ENCODE measurements at regions not wholly inside any gene's neighbourhood (a gene's known extent, or its start where the extent isn't known, plus 50 kb on each side); places are given as distances from the start of the nearest gene placed in this dataset.

GRCh38 chr10:131574707-131575430 is 263.3 kb upstream of the TCERG1L start:
- intact Hi-C loops (cut with DNase I; ENCODE audit: low total_unique reads), result no loop called here
- peak in 1 of 2 donors; percentile 51 for DNase-seq
- Histone ChIP-seq H3K36me3 (no peaks in the 10 kb centered on the region), H3K27ac (no peak overlapping the region), H3K4me1 (no peaks in the 10 kb centered on the region), H3K9me3 (no peaks in the 10 kb centered on the region), H3K27me3 (peaks cover 0 to 3% of the 10 kb centered on the region in 2 donors), H3K4me3 (no peak overlapping the region)
- TF ChIP-seq, protein P1, sequence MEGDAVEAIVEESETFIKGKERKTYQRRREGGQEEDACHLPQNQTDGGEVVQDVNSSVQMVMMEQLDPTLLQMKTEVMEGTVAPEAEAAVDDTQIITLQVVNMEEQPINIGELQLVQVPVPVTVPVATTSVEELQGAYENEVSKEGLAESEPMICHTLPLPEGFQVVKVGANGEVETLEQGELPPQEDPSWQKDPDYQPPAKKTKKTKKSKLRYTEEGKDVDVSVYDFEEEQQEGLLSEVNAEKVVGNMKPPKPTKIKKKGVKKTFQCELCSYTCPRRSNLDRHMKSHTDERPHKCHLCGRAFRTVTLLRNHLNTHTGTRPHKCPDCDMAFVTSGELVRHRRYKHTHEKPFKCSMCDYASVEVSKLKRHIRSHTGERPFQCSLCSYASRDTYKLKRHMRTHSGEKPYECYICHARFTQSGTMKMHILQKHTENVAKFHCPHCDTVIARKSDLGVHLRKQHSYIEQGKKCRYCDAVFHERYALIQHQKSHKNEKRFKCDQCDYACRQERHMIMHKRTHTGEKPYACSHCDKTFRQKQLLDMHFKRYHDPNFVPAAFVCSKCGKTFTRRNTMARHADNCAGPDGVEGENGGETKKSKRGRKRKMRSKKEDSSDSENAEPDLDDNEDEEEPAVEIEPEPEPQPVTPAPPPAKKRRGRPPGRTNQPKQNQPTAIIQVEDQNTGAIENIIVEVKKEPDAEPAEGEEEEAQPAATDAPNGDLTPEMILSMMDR (IDR thresholded peaks at IDR 0.05), result no peak

DNA sequence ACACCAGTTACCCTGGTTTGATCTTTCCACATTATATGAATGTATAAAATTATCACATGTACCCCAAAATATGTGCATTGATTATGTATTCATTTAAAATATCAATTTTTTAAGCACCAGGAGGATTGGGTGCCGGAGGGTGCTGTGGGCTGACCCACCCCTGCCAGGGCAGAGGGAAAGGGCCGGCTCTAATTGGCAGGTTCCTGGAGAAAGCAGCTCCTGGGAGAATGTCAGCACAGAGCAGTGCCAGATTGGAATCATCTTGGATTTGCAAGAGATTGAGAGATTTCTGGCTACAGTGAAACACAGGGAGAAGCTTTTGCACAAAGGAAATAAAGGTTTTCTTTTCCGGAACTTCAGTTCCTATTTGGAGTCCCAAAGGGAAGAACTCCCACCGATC is 264.4 kb upstream of the TCERG1L start:
- H3K27ac ChIP-seq, result no peak overlapping the region
- H3K36me3 ChIP-seq, result no peaks in the 10 kb centered on the region
- H3K9me3 ChIP-seq, result no peaks in the 10 kb centered on the region
- TF ChIP-seq, protein P1 (IDR thresholded peaks at IDR 0.05), result no peak
- peaks cover 0 to 3% of the 10 kb centered on the region in 2 donors for H3K27me3 ChIP-seq
- H3K4me3 ChIP-seq, result no peak overlapping the region
- intact Hi-C loops (cut with DNase I; ENCODE audit: low total_unique reads), result no loop called here
- no peaks in the 10 kb centered on the region for H3K4me1 ChIP-seq
- DNase-seq, result peak in 1 of 2 donors; percentile 35

GRCh38 chr10:131576341-131577177 is 265.0 kb upstream of the TCERG1L start:
- H3K9me3 ChIP-seq, result no peaks in the 10 kb centered on the region
- H3K36me3 ChIP-seq, result no peaks in the 10 kb centered on the region
- peak in 1 of 2 donors; percentile 35 for DNase-seq
- peaks cover 0 to 3% of the 10 kb centered on the region in 2 donors for H3K27me3 ChIP-seq
- H3K27ac ChIP-seq, result no peak overlapping the region
- H3K4me3 ChIP-seq, result no peak overlapping the region
- intact Hi-C loops (cut with DNase I; ENCODE audit: low total_unique reads), result no loop called here
- TF ChIP-seq, protein P1 (IDR thresholded peaks at IDR 0.05), result no peak
- no peaks in the 10 kb centered on the region for H3K4me1 ChIP-seq

- TF ChIP-seq, protein P1 (IDR thresholded peaks at IDR 0.05), result no peak
- intact Hi-C loops (cut with DNase I; ENCODE audit: low total_unique reads), result no loop called here
- peak in 1 of 2 donors; percentile 29 for DNase-seq
- Histone ChIP-seq H3K27me3 (peaks cover 0 to 3% of the 10 kb centered on the region in 2 donors), H3K4me3 (no peak overlapping the region), H3K36me3 (no peaks in the 10 kb centered on the region), H3K9me3 (no peaks in the 10 kb centered on the region), H3K4me1 (no peaks in the 10 kb centered on the region), H3K27ac (no peak overlapping the region)
These were observed 265.6 kb upstream of the TCERG1L start for GRCh38 chr10:131577178-131577555.

DNA sequence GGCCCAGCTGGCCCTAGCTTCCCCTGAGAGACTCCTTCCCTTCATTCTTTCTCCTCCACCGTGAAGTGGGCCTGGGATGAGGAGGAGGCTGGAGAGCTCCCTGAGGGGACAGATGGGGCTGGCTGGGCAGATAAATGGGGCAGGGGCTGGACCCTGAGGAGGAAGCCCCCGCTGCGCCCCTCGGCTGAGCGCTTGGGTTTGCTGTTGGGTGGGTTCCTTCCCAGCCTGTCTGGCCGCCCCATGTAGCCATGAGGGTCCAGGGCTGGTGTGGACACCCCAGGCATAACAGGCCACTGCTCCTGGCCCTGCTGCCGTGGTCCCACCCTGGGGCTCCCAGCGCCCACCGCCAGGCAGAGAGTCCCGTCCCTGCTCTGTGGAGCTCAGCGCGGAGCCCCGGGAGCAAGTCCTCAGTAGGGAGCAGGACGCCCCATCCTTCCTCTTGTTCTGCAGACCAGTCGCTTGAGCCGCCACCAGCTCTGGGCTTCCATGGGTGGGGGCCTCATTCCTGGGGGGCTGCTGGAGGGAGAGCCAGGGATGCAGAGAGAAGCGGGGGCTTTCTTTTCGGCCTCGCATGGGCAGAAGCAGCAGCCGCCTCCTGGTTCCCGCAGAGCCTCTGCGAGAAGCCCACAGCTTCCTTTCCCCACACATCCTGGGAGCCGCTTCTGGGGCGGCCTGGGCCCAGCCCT is 266.4 kb upstream of the TCERG1L start:
- H3K27ac ChIP-seq, result no peak overlapping the region
- TF ChIP-seq, protein P1 (IDR thresholded peaks at IDR 0.05), result no peak
- H3K27me3 ChIP-seq, result peaks cover 0 to 3% of the 10 kb centered on the region in 2 donors
- H3K4me3 ChIP-seq, result no peak overlapping the region
- H3K4me1 ChIP-seq, result no peaks in the 10 kb centered on the region
- H3K36me3 ChIP-seq, result no peaks in the 10 kb centered on the region
- DNase-seq, result peak in 1 of 2 donors; percentile 48
- intact Hi-C loops (cut with DNase I; ENCODE audit: low total_unique reads), result no loop called here
- no peaks in the 10 kb centered on the region for H3K9me3 ChIP-seq

All from tibial artery (tissue), 4 donors.